GM12891 (cell line): ENCODE measurements at regions not wholly inside any gene's neighbourhood (a gene's known extent, or its start where the extent isn't known, plus 50 kb on each side); places are given as distances from the start of the nearest gene placed in this dataset.

ENCODE experiments used
- POLR2A ChIP-seq: IDR thresholded peaks from 2 replicates; pipeline ENCODE4 v1.6.1; 2011; ENCODE audit warnings: low read depth, low read length, control low read depth
- POLR2AphosphoS5 ChIP-seq: IDR thresholded peaks from 2 replicates; pipeline ENCODE4 v1.6.1; 2011; ENCODE audit warnings: low read depth, low read length, control low read depth
- POU2F2 ChIP-seq: IDR thresholded peaks from 2 replicates; pipeline ENCODE4 v1.6.1; 2011; ENCODE audit warnings: low read depth, mild to moderate bottlenecking, control low read depth, low read length, moderate library complexity
- SPI1 ChIP-seq: IDR thresholded peaks from 2 replicates; pipeline ENCODE4 v1.6.1; 2011; ENCODE audit warnings: low read depth, low read length, control low read depth

DNA sequence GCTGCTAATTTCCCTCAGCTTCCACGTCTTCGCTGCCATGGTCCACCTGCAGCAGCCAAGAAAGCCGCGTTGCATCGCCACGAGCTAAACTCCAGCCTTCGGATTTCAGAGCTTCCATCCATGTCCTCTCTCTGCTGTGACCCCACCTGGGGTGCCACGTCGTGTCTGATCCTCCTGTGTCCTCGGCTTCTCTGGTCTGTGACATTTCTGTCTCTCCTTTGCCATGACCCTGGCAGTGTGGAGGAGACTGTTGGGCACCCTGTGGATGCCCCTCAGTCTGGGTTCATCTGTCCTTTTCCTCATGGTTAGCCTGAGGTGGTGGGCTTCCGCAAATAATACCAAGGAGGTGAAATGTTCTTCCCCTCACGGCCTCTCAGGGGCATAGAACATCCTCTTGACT lies 106.8 kb downstream of the RTP5 start:
- TF ChIP-seq POLR2AphosphoS5 (no peak), POLR2A (no peak), SPI1 (no peak), POU2F2 (no peak)
